ENCODE measurements at regions not wholly inside any gene's neighbourhood (a gene's known extent, or its start where the extent isn't known, plus 50 kb on each side); places are given as distances from the start of the nearest gene placed in this dataset.

- Histone ChIP-seq H3K36me3 (no peaks in the 10 kb centered on the region), H3K27ac (no peak overlapping the region), H3K27me3 (no peaks in the 10 kb centered on the region), H3K4me3 (no peak overlapping the region), H3K9me3 (no peaks in the 10 kb centered on the region), H3K4me1 (no peaks in the 10 kb centered on the region)
- intact Hi-C loops (cut with DNase I) = no loop called here
- ATAC-seq (no peak), DNase-seq (no peak)
- no peak for TF ChIP-seq CTCF (IDR thresholded peaks at IDR 0.05)
Observed at GRCh38 chr12:75712223-75712622, 200.8 kb upstream of the KRR1 start.

GRCh38 chr12:75711271-75711670, 199.9 kb upstream of the KRR1 start:
- DNase-seq = no peak
- Histone ChIP-seq H3K27ac (no peak overlapping the region), H3K27me3 (no peaks in the 10 kb centered on the region), H3K4me1 (peaks cover 2% of the 10 kb centered on the region), H3K36me3 (no peaks in the 10 kb centered on the region), H3K4me3 (no peak overlapping the region), H3K9me3 (no peaks in the 10 kb centered on the region)
- TF ChIP-seq CTCF (IDR thresholded peaks at IDR 0.05) = no peak
- intact Hi-C loops (cut with DNase I) = no loop called here
- no peak for ATAC-seq

GRCh38 chr12:75710361-75711069, 199.1 kb upstream of the KRR1 start:
- no peak for TF ChIP-seq CTCF (IDR thresholded peaks at IDR 0.05)
- peaks cover 2% of the 10 kb centered on the region for H3K4me1 ChIP-seq
- no peak for DNase-seq
- no peaks in the 10 kb centered on the region for H3K27me3 ChIP-seq
- H3K36me3 ChIP-seq = no peaks in the 10 kb centered on the region
- no peaks in the 10 kb centered on the region for H3K9me3 ChIP-seq
- H3K27ac ChIP-seq = no peak overlapping the region
- intact Hi-C loops (cut with DNase I) = no loop called here
- no peak overlapping the region for H3K4me3 ChIP-seq
- no peak for ATAC-seq

- ATAC-seq = no peak
- peaks cover 2% of the 10 kb centered on the region for H3K4me1 ChIP-seq
- no peak overlapping the region for H3K27ac ChIP-seq
- no peak for TF ChIP-seq CTCF (IDR thresholded peaks at IDR 0.05)
- intact Hi-C loops (cut with DNase I) = no loop called here
- no peak overlapping the region for H3K4me3 ChIP-seq
- no peak for DNase-seq
- H3K27me3 ChIP-seq = no peaks in the 10 kb centered on the region
- no peaks in the 10 kb centered on the region for H3K36me3 ChIP-seq
- no peaks in the 10 kb centered on the region for H3K9me3 ChIP-seq
Observed at GRCh38 chr12:75709503-75709902, 198.1 kb upstream of the KRR1 start.

- no peak for TF ChIP-seq CTCF (IDR thresholded peaks at IDR 0.05)
Observed at GRCh38 chr12:75708802-75709201, 197.4 kb upstream of the KRR1 start.

GRCh38 chr12:75707983-75708382, 196.6 kb upstream of the KRR1 start:
- no peaks in the 10 kb centered on the region for H3K9me3 ChIP-seq
- no peak for ATAC-seq
- intact Hi-C loops (cut with DNase I) = no loop called here
- DNase-seq = no peak
- H3K36me3 ChIP-seq = no peaks in the 10 kb centered on the region
- no peaks in the 10 kb centered on the region for H3K27me3 ChIP-seq
- H3K27ac ChIP-seq = no peak overlapping the region
- no peak for TF ChIP-seq CTCF (IDR thresholded peaks at IDR 0.05)
- no peak overlapping the region for H3K4me3 ChIP-seq
- H3K4me1 ChIP-seq = peaks cover 2% of the 10 kb centered on the region

More at GRCh38 chr12:75708802-75709201, 197.4 kb upstream of the KRR1 start:
- intact Hi-C loops (cut with DNase I) = no loop called here
- ATAC-seq (no peak), DNase-seq (no peak)
- Histone ChIP-seq H3K4me1 (peaks cover 2% of the 10 kb centered on the region), H3K27ac (no peak overlapping the region), H3K27me3 (no peaks in the 10 kb centered on the region), H3K36me3 (no peaks in the 10 kb centered on the region), H3K9me3 (no peaks in the 10 kb centered on the region), H3K4me3 (no peak overlapping the region)
